ENCODE measurements at regions not wholly inside any gene's neighbourhood (a gene's known extent, or its start where the extent isn't known, plus 50 kb on each side); places are given as distances from the start of the nearest gene placed in this dataset.
"Not testable (repeated sequence)": the region's sequence is repeated elsewhere in the genome, so short reads cannot be mapped to it uniquely, and the experiment has no call there.

DNA sequence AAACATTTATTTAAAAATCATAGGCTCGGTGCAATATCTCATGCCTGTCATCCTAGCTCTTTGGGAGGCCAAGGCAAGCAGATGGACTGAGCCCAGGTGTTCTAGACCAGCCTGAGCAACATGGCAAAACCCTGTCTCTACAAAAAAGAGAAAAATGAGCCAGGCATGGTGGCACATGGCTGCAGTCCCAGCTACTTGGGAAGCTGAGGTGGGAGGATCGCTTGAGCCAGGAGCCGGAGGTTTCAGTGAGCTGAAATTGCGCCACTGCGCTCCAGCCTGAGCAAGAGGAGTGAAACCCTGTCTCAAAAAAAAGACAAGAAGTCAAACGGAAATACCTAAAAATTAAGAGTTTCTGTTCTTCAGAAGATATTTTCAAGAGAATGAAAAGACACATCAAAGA, 122.3 kb downstream of the RSL24D1 start:
- H3K4me3 ChIP-seq (ENCODE audit: low read depth, low read length) = no peak overlapping the region
- DNase-seq (ENCODE audit: low read depth) = no peak
- TF ChIP-seq, protein P1, sequence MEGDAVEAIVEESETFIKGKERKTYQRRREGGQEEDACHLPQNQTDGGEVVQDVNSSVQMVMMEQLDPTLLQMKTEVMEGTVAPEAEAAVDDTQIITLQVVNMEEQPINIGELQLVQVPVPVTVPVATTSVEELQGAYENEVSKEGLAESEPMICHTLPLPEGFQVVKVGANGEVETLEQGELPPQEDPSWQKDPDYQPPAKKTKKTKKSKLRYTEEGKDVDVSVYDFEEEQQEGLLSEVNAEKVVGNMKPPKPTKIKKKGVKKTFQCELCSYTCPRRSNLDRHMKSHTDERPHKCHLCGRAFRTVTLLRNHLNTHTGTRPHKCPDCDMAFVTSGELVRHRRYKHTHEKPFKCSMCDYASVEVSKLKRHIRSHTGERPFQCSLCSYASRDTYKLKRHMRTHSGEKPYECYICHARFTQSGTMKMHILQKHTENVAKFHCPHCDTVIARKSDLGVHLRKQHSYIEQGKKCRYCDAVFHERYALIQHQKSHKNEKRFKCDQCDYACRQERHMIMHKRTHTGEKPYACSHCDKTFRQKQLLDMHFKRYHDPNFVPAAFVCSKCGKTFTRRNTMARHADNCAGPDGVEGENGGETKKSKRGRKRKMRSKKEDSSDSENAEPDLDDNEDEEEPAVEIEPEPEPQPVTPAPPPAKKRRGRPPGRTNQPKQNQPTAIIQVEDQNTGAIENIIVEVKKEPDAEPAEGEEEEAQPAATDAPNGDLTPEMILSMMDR (IDR thresholded peaks at IDR 0.05; ENCODE audit: insufficient read depth, low read depth, low read length, missing control alignments) = no peak

DNA sequence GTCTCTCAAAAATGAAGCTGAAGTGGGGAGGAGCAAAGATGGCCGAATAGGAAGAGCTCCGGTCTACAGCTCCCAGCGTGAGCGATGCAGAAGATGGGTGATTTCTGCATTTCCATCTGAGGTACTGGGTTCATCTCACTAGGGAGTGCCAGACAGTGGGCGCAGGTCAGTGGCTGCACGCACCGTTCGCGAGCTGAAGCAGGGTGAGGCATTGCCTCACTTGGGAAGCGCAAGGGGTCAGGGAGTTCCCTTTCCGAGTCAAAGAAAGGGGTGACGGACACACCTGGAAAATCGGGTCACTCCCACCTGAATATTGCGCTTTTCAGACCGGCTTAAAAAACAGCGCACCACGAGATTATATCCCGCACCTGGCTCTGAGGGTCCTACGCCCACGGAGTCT, 132.8 kb downstream of the RSL24D1 start:
- not testable (repeated sequence) for H3K4me3 ChIP-seq (ENCODE audit: low read depth, low read length); DNase-seq (ENCODE audit: low read depth)

DNA sequence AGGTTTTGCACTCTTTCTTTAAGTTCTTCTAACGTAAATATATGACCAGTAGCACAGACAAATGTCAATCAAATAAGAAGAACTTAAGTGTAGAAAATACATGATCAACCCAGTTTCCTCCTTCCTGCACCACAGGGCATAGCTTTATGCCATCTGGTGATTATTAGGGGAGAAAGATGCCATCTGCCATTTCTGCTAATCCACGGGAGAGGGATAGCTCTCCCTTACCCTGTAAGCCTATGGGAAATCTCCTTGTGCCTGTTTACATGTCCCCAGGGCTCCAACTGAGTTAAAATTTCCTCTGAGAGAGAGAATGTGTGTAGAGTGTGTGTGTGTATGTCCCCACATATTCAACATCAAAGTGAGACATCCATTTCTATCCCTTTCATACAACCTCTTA, 135.9 kb downstream of the RSL24D1 start:
- H3K4me3 ChIP-seq (ENCODE audit: low read depth, low read length) = no peak overlapping the region
- TF ChIP-seq, protein P1 (IDR thresholded peaks at IDR 0.05; ENCODE audit: insufficient read depth, low read depth, low read length, missing control alignments) = no peak
- DNase-seq (ENCODE audit: low read depth) = no peak

DNA sequence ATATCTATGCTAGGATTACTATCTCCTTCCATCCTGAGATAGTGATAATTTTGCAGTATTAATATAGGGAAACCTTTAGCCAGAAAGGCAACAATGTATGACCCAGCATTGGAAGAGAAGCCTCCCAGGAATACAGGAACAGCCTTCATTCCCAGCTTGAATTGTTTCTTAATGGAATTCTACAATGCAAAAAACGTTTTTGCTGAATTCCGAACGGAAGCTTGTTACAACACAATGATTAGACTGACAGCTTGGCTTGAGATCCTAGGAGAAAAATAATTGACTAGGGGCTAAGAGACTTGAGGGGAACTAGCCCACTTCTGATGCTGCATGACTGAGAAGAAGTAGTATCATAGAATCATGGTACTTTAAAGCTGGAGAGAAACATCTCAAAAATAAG, 140.2 kb downstream of the RSL24D1 start:
- no peak overlapping the region for H3K4me3 ChIP-seq (ENCODE audit: low read depth, low read length)
- DNase-seq (ENCODE audit: low read depth) = no peak
- TF ChIP-seq, protein P1 (IDR thresholded peaks at IDR 0.05; ENCODE audit: insufficient read depth, low read depth, low read length, missing control alignments) = no peak

DNA sequence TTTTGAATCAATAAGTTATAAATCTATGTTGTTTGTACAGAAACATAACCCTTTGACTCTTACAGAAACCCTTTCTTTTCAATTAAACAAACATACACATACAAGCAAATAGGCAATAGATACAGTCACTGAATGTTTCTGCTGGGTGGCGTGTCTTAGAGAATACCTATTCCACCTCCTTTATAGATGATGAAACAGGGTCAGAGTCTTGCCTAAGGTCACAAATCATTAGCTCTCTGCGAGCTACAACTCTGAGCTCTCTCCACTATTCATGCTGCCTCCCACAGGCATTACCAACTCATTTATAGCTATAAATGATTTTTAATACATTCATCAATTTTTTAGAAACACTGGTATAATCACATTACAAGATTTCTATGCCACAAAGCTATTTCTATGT, 152.6 kb downstream of the RSL24D1 start:
- TF ChIP-seq, protein P1 (IDR thresholded peaks at IDR 0.05; ENCODE audit: insufficient read depth, low read depth, low read length, missing control alignments) = no peak
- H3K4me3 ChIP-seq (ENCODE audit: low read depth, low read length) = no peak overlapping the region
- no peak for DNase-seq (ENCODE audit: low read depth)

DNA sequence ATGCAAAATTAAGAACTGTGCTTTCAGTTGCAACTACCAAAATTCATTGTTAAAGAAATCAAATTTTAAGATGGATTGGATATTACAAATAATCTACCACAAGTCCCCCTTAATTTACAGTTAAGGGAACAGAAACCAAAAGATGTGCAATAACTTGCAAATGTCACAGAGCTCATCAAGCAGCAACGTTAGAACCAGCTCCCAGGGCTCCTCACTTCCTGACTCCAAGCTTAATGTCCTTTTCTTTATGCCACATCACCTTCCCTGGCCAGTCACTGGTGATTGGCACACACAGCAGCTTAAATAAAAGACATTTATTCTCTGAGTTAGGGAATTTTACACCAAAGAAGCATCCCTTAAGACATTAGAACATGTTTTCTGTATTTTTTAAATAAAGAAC, 159.7 kb downstream of the RSL24D1 start:
- no peak for DNase-seq (ENCODE audit: low read depth)
- TF ChIP-seq, protein P1 (IDR thresholded peaks at IDR 0.05; ENCODE audit: insufficient read depth, low read depth, low read length, missing control alignments) = no peak
- no peak overlapping the region for H3K4me3 ChIP-seq (ENCODE audit: low read depth, low read length)

DNA sequence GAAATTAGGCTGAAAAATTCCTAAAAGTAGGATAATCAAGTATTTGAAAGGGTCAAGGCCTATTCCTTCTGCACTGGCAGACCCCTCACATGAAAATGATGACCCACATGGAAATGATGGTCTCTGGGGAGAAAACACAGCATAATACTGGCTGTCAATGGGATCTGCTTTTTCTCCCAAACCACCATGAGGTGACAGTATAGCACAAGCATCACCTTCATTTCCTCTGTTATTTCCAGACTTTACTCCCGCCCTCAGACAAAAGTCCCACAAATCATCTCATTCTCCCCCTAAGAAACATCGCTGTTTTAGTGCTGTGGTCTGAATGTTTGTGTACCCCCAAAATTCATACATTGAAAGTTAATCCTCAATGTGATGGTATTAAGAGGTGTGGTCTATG, 161.0 kb downstream of the RSL24D1 start:
- TF ChIP-seq, protein P1 (IDR thresholded peaks at IDR 0.05; ENCODE audit: insufficient read depth, low read depth, low read length, missing control alignments) = no peak
- no peak for DNase-seq (ENCODE audit: low read depth)
- H3K4me3 ChIP-seq (ENCODE audit: low read depth, low read length) = no peak overlapping the region

DNA sequence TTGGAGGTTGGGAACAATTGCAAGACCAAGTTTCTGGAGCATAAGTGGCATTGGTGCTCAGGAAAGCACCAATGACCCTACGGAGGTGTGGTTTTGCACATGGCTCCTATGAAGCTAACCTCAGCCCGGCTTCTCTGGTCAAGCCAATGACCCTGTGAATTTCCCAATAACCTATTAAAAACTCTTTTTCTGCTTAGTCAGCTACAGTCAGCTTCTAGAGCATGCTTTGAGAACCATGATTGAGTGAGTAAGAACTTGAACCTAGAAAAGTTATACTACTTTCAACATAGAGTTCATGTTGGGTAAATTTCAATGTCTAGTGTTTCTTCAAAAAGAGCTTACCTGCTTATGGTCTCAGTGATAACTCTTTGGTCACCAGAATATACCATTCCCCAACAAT, 163.2 kb downstream of the RSL24D1 start:
- H3K4me3 ChIP-seq (ENCODE audit: low read depth, low read length) = no peak overlapping the region
- TF ChIP-seq, protein P1 (IDR thresholded peaks at IDR 0.05; ENCODE audit: insufficient read depth, low read depth, low read length, missing control alignments) = no peak
- no peak for DNase-seq (ENCODE audit: low read depth)

Measured in GM12865 (cell line).